HG03097 (cell line): ENCODE measurements at regions not wholly inside any gene's neighbourhood (a gene's known extent, or its start where the extent isn't known, plus 50 kb on each side); places are given as distances from the start of the nearest gene placed in this dataset.

Experiments used
- ATAC-seq: cut with Tn5 transposase; IDR thresholded peaks from one replicate; pipeline ENCODE4 v1.9.1; 2021; ENCODE audit not compliant: unreplicated experiment, low FRiP score

- no peak for ATAC-seq
Observed at GRCh38 chr19:32246006-32246405, 99.4 kb upstream of the ZNF507 start.

GRCh38 chr19:32251634-32252332 is 93.6 kb upstream of the ZNF507 start:
- ATAC-seq, result no peak

- ATAC-seq, result no peak
Observed at GRCh38 chr19:32252333-32252669, 93.1 kb upstream of the ZNF507 start.

- no peak for ATAC-seq
Observed at GRCh38 chr19:32253683-32254508, 91.5 kb upstream of the ZNF507 start.

GRCh38 chr19:32254509-32254890 is 90.9 kb upstream of the ZNF507 start:
- no peak for ATAC-seq

GRCh38 chr19:32255536-32256295 is 89.7 kb upstream of the ZNF507 start:
- ATAC-seq, result no peak

GRCh38 chr19:32256341-32256975 is 89.0 kb upstream of the ZNF507 start:
- ATAC-seq, result no peak

GRCh38 chr19:32257326-32258073 is 87.9 kb upstream of the ZNF507 start:
- no peak for ATAC-seq

- no peak for ATAC-seq
Observed at GRCh38 chr19:32258167-32258566, 87.2 kb upstream of the ZNF507 start.

GRCh38 chr19:32264568-32264967 is 80.8 kb upstream of the ZNF507 start:
- ATAC-seq, result no peak

GRCh38 chr19:32265995-32266394 is 79.4 kb upstream of the ZNF507 start:
- no peak for ATAC-seq

GRCh38 chr19:32266460-32266859 is 79.0 kb upstream of the ZNF507 start:
- no peak for ATAC-seq

- no peak for ATAC-seq
Observed at GRCh38 chr19:32268381-32268780, 77.0 kb upstream of the ZNF507 start.

- no peak for ATAC-seq
Observed at GRCh38 chr19:32269831-32270230, 75.6 kb upstream of the ZNF507 start.

- no peak for ATAC-seq
Observed at GRCh38 chr19:32273483-32273882, 71.9 kb upstream of the ZNF507 start.

- no peak for ATAC-seq
Observed at GRCh38 chr19:32287086-32287485, 58.3 kb upstream of the ZNF507 start.

- ATAC-seq, result no peak
Observed at GRCh38 chr19:32287811-32288227, 57.6 kb upstream of the ZNF507 start.

- no peak for ATAC-seq
Observed at GRCh38 chr19:32289566-32290210, 55.7 kb upstream of the ZNF507 start.

- ATAC-seq, result no peak
Observed at GRCh38 chr19:32291876-32292275, 53.5 kb upstream of the ZNF507 start.
